COLO829 (cell line): ENCODE measurements at regions not wholly inside any gene's neighbourhood (a gene's known extent, or its start where the extent isn't known, plus 50 kb on each side); places are given as distances from the start of the nearest gene placed in this dataset.

Source experiments
- DNase-seq: peaks from one replicate; pipeline ENCODE4 v3.0.0; 2012; ENCODE audit warnings: low spot score

DNA sequence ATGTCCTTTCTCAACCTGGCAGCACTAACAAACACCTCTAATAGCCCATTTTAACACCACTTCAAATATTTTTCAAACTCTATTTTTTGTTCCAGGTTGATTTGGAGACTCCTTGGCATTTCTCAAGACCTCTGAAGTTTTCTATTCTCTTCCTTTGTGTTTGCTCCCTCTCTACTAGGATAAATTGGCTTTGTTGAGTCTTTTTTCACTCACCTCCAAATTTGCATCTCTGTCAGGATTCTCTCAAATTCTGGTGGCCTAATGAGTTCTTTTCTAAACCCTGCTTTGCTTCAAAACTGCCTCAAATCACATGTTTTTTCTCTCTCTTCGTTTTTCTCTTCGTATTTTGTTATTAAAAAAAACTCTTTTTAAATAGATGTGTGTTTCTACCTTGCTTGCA, 582.2 kb upstream of the ADGRL4 start:
- no peak for DNase-seq

DNA sequence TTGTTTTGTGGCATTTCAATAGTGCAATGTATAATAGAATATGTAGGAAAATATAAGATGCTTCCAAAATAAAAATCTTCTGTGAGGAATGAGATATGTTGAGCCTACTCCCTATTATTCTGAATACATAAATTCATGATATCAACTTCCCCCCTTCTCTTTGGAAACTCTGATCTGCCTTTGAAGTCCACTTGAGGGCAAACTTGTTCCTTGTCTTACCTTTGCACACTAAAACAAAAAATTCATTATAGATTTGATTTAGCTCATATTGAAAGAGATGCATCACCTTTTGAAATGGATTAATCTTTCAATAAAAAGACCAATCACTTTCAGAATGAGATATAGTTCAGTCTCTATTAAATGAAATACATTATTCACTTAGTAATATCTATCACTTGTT, 580.7 kb upstream of the ADGRL4 start:
- DNase-seq, result no peak

DNA sequence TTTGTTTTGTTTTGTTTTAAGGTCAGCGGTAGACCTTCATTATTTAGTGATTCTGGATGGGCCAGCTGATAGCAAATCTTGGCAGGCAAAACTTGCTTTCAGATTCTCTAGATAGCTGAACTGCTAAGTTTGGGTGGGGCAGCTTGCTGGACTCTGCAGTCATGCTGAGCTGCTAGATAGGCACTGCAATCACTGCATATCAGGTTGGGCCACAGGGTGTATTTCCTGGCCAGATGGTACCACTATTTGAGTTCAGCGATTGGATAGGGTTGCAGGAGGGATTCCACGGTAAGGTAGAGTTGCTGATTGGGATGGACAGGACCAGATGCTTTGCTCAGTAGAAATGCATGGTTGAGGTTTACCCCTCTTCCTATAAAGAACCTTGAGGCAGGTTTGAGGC, 579.3 kb upstream of the ADGRL4 start:
- no peak for DNase-seq

DNA sequence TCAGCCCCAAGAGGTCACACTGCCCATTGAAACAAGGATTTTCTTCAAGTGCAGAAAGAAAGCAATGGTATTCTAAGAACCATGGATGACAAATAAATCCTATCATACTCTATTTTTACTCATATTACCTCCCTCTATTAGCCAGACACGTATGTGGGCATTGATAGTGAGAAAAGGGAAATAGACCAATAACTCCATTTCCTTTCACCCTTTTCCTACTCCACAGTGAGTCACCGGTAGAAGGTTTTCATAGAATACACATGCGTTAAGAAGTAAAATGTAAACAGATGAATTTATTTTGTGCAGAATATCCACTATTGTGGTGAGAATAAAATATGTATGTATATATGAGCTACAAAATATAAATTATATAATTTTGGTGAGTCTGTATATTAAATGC, 568.9 kb upstream of the ADGRL4 start:
- DNase-seq, result no peak

DNA sequence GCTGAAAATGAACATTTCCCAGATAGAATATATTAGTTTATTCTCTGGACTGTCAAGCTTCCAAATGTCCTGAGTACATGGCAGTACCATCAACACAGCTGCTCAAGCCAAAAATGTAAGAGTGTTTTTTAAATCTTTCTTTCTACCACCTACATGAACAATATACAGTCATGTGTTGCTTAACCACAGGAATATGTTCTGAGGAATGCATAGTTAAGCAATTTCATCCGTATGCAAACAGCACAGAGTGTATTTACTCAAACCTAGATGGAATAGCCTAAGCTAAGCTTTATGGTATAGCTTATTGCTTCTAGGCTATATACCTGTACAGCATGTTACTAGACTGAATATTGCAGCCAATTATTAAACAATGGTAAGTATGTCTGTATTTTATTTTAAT, 561.9 kb upstream of the ADGRL4 start:
- DNase-seq, result no peak

DNA sequence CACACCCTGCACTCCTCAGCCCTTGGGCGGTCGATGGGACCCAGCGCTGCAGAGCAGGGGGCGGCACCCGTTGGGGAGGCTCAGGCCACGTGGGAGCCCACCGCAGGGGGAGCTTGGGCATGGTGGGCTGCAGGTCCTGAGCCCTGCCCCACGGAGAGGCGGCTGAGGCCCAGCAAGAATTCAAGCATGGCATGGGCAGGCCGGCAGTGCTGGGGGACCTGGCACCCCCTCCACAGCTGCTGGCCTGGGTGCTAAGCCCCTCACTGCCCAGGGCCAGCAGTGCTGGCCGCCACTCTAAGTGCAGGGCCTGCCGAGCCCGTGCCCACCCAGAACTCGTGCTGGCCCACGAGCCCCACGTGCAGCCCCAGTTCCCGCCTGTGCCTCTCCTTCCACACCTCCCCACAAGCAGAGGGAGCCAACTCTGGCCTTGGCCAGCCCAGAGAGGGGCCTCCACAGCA, 555.0 kb upstream of the ADGRL4 start:
- no peak for DNase-seq

DNA sequence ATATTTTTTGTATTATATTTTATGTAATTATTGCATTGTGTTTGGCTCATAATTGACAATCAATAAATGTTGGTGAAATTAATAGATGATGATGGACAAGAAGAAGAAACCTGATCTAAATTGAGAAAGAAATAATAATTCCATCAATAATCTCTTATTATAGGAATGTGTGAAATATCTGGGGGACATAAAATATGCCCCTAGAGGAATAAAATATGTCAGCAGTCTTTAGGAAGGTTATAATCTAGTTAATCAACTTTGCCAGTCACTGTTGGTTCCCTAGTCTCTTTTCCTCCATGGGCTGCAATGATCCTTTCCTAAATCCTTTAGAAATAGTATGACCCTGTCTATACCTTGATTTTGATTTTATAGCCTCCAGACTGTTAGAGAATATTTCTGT, 549.7 kb upstream of the ADGRL4 start:
- no peak for DNase-seq

DNA sequence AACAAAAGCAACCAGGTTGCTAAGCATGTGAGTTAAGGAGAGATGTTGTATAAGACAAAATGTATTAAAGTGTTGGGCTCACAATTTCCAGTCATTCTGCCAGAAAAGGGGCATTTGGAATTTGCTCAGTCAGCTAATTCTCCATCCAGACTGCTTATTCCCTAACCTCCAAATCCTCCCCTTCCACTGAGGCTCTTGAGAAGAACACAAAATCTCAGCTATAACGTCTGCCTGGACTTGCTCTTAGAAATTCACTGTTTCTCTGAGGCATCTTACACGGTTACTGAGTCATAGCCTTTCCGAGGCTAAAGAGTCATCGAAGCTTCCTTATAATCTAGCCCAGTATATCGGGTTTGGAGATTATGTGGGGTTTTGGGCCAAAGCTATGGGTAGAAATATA, 548.2 kb upstream of the ADGRL4 start:
- no peak for DNase-seq

DNA sequence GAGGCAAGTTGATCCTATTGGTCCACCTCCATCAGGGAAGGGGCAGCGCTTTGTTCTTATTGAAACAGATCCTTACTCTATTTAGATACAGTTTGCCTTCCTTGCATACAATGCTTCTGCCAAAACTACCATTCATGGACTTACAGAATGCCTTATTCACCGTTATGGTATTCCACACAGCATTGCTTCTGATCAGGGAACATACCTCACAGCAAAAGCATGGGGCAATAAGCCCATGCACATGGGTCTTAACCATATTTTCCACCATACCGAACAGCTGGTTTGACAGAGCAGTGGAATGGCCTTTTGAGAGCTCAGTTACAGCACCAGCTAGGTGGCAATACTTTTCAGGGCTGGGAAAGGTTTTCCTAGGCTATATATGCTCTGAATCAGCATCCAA, 544.8 kb upstream of the ADGRL4 start:
- no peak for DNase-seq

DNA sequence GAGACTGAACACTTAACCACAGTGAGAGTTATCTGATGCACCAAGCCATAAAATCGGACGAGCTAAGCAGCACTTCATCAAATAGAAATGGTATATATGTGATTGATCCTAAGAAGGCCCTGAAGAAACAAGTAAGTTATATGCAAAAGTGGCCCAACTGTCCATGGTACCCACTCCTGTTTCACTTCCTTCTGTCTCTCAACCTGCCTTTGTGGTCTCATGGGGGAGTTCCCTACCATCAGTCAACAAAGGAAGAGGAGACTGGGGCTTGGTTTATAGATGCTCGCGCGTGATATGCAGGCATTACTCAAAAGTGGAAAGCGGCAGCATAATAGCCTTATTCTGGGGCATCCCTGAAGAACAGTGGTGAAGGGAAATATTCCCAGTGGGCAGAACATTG, 543.9 kb upstream of the ADGRL4 start:
- DNase-seq, result no peak

DNA sequence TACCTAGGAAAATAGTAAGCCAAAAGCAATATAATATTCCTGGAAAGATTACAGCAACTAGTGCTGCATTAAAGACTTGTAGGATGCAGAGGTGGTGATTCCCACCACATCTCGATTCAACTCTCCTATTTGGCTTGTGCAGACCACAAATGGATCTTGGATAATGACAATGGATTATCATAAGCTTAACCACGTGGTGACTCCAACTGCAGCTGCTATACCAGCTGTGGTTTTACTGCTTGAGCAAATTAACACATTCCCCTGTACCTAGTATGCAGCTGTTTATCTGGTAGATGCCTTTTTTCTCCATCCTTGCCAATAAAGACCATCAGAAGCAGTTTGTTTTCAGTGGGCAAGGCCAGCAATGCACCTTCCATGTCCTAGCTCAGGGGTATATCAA, 542.7 kb upstream of the ADGRL4 start:
- no peak for DNase-seq

DNA sequence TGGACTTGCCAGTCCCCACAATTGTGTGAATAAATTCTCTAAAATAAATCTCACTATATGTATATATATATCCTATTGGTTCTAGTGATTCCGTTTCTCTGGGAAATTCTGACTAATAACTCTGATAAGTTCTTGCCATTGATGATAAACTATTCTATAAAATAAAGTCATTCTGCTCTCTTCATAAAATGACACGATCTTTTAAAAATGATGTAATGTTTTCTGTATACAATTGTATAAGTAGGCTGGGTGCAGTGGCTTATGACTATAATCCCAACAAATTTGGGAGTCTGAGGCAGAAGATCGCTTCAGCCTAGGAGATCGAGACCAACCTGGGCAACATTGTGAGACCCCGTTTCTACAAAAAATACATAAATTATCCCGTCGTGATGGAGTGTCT, 541.0 kb upstream of the ADGRL4 start:
- DNase-seq, result no peak

DNA sequence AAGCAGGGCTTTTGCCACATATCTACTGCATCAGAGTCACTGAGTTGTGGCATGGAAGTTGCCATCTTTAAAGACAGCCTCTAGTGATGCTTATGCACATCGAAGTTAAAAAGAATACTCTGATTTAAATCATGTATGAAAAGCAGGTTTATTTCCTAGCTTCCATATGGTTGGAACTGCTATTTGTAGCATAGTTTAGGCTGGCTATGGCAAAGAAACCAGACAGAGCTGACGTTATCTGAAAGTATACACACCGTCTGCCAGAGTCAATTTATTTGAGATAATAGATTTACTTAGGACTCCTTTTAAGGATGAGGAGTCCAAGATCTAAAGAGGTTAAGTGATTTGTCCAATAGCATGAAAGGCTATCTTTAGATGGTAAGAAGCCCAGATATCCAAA, 536.9 kb upstream of the ADGRL4 start:
- no peak for DNase-seq

DNA sequence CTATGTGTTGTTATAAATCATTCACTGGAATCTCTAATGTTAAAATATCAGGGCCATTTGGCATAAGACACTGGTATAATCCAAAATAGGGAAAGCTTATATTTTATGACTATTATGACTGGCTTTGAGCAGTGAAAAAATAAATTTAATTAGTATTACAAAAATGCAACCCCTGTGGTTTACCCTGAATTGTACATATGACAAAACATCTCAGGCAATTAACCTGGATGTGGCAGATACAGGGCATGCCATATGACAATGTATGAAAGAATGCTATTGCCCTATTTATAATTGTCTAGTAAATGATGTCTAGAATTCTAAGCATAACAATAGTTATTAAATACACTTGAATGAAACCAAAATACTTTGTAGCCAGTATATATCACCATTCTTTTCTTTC, 532.5 kb upstream of the ADGRL4 start:
- DNase-seq, result no peak

DNA sequence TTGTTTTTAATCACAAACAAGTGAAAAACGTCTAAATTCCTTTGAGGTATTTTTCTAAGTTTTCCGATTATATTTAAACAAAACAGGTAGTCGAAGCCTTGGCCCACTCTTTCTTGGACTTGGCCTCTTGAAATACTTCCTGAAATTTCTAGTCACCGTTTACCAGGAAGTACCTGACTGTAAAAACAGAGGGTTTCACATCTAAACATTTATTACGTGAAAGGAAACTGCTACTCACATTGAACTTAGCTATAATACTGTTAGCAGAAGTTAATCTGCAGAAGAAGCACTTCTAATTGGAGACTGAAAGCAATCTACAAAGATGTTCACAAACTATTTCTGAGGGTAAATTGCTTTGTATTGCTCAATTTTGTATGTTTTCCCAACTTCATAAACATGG, 526.0 kb upstream of the ADGRL4 start:
- DNase-seq, result no peak

DNA sequence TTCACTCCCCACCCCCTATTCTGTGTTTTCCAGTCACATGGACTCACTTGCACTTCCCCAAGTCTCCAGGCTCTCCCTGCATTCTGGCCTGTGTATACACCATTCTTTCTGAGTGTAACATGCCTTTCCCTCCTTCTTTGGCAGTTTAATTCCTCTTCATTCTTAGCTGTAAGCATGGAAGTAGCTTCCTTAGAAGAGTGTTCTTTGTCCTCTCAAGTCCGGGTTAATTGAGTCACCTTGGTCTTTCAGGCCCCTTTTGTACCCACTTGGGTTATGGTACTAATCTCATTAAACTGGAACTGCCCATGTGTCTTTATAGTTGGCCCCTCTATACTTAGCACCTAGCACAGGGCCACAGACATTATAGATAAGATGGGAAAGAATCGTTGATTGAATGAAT, 525.3 kb upstream of the ADGRL4 start:
- no peak for DNase-seq

DNA sequence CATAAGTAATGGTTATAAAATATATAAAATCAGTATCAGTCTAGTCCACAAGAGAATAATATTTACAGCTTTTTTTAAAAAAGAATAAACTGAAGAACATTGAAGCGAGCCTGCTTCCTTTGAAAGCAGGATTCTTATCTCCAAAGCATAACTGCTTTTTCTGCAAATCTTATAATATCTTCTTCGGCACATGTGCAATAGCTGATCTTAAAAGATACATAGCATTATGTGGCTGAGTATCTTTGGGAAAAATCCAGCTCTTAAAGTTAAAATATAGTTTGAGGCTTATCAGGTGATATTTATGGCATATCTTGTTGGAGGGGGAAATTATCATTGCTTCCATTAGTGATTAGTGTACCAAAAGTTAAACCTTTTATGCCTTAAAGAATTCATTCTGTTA, 523.9 kb upstream of the ADGRL4 start:
- no peak for DNase-seq

DNA sequence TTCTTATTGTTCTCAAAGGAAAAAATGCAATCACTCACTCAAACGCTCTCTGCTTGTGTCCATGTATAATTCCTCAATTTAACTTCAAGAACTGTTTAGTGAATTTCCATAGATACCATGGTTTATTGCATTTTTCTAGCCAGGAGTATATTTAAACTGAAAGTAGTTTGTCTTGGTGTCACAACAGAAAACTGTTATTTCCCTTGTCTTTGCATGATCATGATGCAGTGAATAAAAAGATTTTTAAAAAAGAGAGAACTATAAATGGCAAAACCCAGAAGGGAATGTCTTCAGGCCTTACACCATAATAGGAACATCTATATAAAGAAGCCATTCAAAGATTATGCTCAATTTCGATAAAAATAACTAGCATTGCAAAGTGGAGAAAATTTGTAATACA, 523.5 kb upstream of the ADGRL4 start:
- no peak for DNase-seq

DNA sequence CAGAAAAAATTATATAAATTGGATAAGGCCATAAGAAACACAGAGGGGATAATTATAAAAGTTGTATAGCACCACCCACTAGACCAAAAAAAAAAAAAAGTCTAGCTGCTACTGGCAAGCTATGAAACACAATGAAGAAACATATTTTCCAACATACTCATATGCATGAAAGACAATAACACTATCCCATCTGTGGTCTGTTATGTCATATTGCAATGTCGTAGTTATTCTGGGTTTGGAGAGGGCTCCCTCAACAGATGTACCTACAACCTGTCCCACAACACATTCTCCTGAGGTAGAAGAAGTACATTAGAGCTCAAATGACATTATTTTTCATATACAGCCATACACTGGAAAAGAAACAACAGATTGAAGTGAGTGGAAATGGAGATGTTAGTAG, 517.6 kb upstream of the ADGRL4 start:
- DNase-seq, result no peak

DNA sequence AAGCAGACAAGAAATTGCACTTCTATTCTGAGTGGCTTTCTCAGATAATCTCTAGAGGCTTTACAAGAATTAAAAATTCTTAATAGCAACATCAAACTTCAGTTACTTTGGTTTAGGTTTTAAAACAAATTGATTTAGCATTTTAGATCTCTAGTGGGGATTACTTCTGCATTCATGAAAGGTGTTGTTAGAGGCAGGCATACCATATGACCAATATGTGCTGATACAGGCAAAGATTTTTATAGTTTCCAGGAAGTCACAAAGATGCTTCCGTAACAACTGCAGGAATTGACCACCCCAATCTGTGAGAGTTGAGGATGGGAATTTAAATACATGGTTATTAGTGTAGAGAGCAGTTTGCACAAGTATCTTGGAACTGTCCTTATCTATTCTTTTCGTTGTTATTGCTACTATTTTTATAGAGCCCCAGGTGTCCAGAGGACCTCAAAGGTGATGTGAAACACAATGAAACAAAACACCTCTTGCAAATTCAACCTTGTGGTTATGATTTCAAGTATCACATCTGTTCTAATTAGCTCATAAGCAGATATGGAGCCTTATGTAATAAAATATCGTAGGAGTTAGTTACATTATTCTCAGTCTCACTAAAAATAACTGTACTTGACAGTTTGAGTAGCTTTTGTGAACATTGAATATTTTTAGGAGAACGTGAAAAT, 512.7 kb upstream of the ADGRL4 start:
- no peak for DNase-seq

DNA sequence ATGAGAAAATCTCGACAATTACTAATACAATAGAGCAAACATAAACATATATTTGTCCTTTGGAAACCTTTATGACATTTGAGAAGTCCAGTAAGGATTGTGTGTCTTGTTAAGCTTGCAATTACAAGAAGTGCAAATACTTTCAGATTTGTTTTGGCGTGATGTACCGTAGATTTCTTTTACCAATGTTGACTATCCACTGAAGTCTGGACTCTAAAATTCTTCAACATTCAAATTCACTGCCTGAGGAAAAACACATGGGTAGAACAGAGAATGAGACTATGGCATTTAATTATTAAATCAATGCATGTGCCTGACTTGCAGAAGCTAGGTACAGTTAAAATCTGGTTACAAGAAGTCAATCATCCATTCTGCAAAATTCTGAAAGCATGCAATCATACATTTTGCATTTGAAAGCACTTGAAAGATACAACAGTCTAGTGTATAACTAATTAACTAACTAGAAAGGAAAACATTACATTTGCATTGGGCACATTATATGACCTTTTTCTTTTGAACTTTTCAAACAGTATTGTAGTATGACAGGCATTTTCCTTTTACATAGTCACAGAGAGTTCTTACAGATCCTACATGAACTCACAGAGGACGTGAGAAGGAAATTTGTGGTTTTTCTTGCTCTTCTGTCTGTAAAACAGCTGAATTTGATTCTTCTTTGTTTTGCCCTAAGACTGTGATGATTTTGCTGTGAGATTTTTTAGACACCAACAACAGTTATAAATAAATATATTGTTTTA, 511.1 kb upstream of the ADGRL4 start:
- no peak for DNase-seq

DNA sequence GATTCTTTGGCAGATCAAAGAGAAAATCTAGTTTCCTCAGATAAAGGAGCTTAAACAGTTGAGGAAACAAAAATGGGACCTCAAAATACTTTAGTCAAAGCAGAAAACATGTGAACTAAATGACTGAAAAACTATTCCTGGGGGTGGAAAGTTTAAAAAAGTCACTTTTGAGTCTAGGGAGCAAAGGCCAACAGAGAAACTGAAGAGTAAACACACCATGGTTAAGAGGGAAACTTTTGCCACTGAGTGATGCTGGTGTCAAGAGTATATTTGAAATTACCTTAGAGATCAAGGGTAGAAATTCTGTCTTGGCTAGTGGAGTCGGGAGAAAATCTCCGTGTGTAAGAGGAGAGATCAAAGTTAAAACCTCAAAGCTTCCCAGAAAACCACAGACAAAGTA, 501.2 kb upstream of the ADGRL4 start:
- DNase-seq, result no peak

DNA sequence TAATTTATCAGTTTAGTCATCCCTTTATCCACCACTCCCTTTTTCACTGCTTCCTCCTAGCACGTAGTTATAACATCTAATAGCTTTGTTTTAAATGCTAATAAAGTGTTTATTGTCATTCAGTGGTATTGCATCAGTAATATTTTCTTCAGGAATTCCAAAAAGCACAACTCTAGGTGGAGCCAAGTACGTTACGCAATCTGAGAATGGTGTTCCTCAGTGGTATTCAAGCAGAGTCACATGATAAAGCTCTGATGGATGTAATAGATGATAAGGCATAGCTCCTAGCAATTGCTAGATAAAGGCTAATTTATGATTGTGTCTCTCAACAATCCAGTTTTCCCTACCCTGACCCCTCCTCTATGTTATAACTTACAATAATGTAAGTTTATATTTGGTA, 494.6 kb upstream of the ADGRL4 start:
- no peak for DNase-seq

DNA sequence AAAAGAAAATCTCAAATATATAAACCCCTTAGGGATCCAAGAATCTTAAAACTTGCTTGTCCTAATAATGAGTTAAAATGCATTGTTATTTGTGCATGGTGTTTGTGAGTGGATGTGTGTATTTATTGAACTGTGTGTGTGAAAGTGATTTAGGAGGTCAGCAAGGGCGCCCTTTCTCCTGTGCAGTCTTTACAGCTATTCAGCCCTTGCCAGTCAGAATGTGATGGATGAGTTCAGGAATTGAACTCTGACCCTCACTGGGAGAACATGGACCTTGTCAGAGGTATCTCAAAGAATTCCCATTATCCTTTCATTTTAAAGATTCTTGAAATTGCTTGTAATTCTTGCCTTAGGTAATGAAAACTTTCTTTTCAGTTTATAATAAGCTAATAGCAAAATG, 493.0 kb upstream of the ADGRL4 start:
- no peak for DNase-seq
